GM12875 (cell line): ENCODE measurements at regions not wholly inside any gene's neighbourhood (a gene's known extent, or its start where the extent isn't known, plus 50 kb on each side); places are given as distances from the start of the nearest gene placed in this dataset.

Source experiments
- H3K4me3 ChIP-seq: one replicate; pipeline ENCODE4 v1.5.1; 2011; ENCODE audit warnings: low read depth, low read length, control low read depth
- TF ChIP-seq, protein P1 (sequence below): IDR thresholded peaks from 2 replicates; pipeline ENCODE4 v1.5.1; 2011; ENCODE audit warnings: low read depth, mild to moderate bottlenecking, control low read depth, inconsistent platforms, low read length, moderate library complexity, borderline replicate concordance; ENCODE audit not compliant: insufficient read depth

DNA sequence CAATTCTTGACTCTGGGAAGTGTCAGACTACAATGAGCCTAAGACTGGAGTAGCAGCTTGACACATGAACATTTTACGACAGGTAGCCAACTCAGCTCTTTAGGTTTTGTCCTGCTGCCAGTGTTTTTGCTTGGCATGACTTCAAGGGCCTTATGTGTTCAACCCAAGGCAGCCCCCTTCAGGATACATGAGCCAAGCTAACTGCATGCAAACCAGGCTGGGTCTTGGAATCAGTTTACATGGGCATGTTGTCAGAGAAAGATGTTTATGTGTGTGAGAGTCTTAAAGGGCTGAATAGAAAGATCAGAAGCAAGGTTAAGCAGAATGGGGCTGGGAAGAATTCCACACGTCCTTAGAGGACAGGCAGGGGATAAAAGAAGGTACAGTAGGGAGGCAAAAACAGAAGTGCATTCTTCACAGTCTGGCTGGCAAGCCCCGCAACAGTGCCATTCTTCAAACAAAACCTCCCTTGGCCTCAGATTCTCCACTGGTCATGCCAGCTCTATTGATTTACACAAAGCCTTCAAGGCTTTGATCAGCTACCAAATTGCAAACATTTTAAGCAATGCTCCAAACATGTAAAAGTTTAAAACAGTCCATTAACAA, 97.3 kb downstream of the NKX6-1 start:
- H3K4me3 ChIP-seq: no peak overlapping the region
- TF ChIP-seq, protein P1, sequence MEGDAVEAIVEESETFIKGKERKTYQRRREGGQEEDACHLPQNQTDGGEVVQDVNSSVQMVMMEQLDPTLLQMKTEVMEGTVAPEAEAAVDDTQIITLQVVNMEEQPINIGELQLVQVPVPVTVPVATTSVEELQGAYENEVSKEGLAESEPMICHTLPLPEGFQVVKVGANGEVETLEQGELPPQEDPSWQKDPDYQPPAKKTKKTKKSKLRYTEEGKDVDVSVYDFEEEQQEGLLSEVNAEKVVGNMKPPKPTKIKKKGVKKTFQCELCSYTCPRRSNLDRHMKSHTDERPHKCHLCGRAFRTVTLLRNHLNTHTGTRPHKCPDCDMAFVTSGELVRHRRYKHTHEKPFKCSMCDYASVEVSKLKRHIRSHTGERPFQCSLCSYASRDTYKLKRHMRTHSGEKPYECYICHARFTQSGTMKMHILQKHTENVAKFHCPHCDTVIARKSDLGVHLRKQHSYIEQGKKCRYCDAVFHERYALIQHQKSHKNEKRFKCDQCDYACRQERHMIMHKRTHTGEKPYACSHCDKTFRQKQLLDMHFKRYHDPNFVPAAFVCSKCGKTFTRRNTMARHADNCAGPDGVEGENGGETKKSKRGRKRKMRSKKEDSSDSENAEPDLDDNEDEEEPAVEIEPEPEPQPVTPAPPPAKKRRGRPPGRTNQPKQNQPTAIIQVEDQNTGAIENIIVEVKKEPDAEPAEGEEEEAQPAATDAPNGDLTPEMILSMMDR: no peak

DNA sequence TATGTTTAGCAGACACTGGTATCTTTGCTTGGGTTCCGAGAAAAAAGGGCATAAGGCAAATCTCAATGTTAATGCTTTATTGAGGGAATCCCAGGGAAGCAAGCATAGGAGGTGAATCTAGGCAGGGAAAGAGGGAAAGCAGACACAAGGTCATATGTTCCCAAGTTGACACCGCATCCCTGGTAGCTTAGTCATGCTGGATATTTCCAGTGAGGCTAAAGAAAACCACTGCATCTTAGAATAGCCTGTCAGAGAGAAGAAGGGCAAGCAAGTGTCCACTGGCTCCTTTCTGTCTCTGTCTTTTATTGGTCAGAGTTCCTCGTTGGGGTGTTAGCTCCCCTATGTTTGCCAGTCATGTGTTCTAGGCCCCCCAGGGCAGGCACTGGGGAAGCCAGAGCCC, 104.7 kb downstream of the NKX6-1 start:
- no peak overlapping the region for H3K4me3 ChIP-seq
- TF ChIP-seq, protein P1: no peak

DNA sequence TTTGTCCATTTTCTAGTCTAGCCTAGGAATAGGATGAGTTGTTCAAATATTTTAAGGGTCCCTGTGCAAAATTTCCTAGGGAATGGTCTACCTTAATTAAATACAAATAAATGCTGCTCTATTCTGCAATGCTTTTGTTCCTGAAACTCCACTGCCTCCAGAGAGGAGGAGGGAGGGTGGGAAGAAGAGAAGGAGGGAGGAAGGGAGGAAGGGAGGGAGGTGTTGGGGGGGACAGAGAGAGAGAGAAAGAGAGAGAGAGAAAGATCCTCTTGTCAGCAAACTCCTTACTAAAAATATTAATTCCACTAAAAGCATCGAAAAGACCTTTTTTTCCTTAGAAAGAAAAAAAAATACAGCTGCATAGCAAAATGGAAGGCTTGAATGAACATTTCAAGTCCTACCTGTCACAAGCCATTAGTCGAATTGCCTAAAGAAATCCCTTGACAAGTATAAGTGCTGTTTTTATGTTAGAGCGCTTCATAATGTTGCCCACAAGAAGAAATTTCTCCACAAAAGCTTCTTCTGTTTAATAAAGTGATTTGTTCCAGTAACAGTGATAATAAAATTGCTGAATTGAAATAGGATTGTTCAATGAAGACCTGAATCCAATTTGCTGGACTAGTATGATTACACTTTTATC, 106.0 kb downstream of the NKX6-1 start:
- TF ChIP-seq, protein P1: no peak
- no peak overlapping the region for H3K4me3 ChIP-seq

DNA sequence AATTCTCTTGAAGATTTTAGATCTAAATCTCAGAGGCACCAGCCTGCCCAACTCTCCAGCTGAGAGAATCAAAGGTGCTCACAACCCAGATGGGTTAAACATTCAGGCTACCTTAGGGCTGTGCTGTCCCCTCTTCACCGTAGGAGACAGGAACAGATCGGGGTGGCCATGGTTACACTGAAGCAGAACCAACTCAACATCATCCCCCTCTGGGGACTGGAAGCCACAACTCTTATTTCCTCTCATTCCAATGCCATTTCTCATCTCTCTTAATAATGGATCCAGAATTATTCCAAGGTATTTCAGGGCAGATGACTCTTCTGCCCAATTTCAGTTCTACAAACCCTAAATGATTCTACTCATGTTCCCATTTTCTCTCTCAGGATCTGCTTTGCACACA, 109.7 kb downstream of the NKX6-1 start:
- TF ChIP-seq, protein P1: no peak
- no peak overlapping the region for H3K4me3 ChIP-seq

DNA sequence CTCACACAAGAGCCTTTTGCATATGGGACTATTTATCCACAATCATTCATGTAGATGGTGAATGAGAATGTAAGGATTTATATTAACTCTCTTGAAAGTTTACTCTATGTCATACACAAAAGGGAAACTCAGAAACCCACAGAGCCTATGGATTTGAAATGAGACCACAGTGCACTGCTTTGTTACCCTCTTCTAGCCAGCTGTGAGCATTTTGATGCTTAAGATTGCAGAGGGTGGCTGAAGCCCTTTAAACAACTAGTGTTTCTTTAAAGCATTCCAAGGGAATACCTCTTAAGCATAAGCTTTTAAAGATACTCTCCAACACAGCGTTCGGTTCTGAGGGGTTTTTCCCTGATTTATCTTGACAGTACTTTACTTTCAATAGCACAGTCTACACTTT, 113.9 kb downstream of the NKX6-1 start:
- H3K4me3 ChIP-seq: no peak overlapping the region
- TF ChIP-seq, protein P1: no peak

DNA sequence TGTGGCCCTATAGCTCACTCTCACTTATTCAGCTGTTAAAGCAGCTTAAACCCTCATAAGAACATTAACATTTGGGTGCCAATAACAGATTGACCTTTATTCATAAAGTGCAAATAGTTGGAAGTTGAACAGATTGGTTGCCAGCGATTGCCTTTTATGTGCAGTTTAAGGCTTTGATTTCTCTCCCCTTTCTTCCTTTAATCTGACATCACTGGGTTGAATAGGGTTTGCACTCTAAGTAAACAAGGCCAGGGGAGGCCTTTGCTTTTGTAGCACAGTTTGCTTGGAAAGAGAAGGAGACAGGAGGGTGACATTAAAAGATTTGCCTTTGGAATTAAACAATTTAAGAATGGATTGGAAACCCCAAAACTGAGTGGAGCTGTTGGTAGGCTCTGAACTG, 114.3 kb downstream of the NKX6-1 start:
- H3K4me3 ChIP-seq: no peak overlapping the region
- TF ChIP-seq, protein P1: no peak

DNA sequence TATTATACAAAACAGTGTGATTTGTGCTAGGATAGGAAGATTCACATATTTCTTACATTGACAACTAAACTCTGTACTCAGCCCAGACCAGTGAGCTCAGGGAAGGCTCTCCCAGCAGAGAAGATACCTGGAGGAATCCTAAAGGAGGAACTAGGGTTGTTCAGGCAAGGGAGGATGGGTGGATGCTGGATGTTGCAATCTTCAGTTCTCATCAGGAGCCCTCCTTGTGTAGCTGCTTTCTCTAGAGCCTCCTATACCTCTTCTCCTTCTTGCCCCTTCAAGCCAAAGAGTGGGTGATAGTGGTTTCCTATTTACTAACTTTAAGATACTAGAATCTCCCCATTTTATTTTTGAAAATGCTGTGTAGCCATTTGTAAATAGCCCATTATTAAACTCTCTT, 117.3 kb downstream of the NKX6-1 start:
- H3K4me3 ChIP-seq: no peak overlapping the region
- TF ChIP-seq, protein P1: no peak
